GM10248 (cell line): ENCODE measurements at regions not wholly inside any gene's neighbourhood (a gene's known extent, or its start where the extent isn't known, plus 50 kb on each side); places are given as distances from the start of the nearest gene placed in this dataset.
A peak's percentile ranks its signal among the peaks of the same experiment; 100 is the strongest.

Experiments used
- CTCF ChIA-PET: fragments of 300-600 bp; sonication (Branson Sonifier 250); formaldehyde crosslinking; extraction: SDS; loops from one replicate; lab custom pipeline; 2021; ENCODE audit warnings: antibody characterized with exemption; lab: Yijun Ruan, JAX
- POLR2A ChIA-PET: fragments of 350-650 bp; sonication (Branson Sonifier 250); formaldehyde crosslinking; extraction: SDS; loops from one replicate; lab custom pipeline; 2020; ENCODE audit warnings: antibody characterized with exemption; lab: Yijun Ruan, JAX
- DNase-seq: peaks from one replicate; pipeline ENCODE4 v3.0.0; 2012; ENCODE audit errors: extremely low spot score
- TF ChIP-seq, protein P1 (sequence below): IDR thresholded peaks from 2 replicates; pipeline ENCODE4 v1.5.1; 2012; ENCODE audit warnings: mild to moderate bottlenecking, low read depth; ENCODE audit errors: extremely low read depth, missing control alignments, control extremely low read depth

DNA sequence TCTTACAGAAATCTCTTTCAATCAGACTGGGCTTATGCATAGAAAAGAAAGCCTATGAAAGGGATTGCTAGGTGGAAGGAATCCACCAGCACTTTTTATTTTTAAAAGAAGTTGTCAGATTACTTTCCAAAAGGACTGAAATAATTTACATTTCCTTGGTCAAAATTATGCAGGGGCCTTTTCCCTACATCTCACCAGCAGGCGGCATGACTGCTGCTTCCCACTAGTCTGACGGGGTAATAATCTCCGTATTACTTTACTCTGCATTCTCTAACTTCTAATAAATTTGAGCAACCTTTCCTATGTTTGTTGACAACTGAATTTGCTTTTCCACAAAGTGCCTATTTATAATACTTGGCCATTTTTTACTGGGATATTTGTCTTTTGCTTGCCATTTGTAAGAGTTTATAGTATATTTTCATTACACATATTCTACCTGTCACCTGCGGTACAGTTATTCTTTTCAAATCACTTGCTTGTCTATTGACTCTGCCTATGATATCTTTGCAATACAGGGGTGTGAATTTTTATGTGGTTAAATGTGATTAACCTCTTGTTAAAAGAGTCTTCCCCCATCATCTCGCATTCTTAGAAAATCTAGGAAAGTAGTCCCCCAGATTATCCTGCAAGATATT is 51.9 kb upstream of the USP47 start:
- no peak for DNase-seq
- TF ChIP-seq, protein P1, sequence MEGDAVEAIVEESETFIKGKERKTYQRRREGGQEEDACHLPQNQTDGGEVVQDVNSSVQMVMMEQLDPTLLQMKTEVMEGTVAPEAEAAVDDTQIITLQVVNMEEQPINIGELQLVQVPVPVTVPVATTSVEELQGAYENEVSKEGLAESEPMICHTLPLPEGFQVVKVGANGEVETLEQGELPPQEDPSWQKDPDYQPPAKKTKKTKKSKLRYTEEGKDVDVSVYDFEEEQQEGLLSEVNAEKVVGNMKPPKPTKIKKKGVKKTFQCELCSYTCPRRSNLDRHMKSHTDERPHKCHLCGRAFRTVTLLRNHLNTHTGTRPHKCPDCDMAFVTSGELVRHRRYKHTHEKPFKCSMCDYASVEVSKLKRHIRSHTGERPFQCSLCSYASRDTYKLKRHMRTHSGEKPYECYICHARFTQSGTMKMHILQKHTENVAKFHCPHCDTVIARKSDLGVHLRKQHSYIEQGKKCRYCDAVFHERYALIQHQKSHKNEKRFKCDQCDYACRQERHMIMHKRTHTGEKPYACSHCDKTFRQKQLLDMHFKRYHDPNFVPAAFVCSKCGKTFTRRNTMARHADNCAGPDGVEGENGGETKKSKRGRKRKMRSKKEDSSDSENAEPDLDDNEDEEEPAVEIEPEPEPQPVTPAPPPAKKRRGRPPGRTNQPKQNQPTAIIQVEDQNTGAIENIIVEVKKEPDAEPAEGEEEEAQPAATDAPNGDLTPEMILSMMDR, result peak; percentile 59
- ChIA-PET CTCF (no interaction called here), POLR2A (no interaction called here)

DNA sequence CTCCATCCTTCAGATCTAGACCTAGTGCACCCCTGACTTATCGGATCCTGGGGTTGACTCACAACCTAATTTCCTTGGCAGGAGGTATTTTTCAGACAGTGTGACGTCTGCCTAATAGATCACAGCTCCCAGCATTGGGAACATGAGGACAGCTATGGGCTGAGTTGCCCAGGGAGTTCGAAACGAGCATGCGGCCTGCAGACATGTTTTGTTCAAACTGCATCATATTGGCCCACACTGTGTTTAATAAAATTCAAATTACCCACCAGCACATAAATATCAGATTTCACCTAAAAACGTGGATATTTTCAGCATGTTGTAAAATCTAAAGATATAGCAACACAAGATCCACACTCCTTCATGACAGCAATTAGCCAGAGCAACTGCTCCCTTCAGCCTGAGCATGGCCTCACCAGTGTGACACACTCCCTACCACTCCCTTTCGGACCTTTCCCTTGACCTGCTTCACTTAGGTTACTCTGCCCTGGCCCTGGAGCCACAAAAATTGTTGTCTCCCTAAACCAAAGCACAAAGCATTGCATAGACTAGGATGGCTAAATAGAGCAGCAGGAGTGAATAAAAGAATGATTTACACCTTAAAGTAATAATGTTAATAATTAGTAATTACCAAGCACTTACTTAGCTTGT is 53.6 kb upstream of the USP47 start:
- TF ChIP-seq, protein P1, result no peak
- ChIA-PET CTCF (interaction anchor here (0.6 to 6.0 kb wide), 34 partner anchors 10 to 1017 kb away, joined by 3 to 102 read pairs (median 6); no protein-coding TSS in a partner anchor), POLR2A (interaction anchor here (0.8 kb wide), 1 partner anchor 78 kb away, joined by 3 read pairs; no protein-coding TSS in a partner anchor)
- no peak for DNase-seq

DNA sequence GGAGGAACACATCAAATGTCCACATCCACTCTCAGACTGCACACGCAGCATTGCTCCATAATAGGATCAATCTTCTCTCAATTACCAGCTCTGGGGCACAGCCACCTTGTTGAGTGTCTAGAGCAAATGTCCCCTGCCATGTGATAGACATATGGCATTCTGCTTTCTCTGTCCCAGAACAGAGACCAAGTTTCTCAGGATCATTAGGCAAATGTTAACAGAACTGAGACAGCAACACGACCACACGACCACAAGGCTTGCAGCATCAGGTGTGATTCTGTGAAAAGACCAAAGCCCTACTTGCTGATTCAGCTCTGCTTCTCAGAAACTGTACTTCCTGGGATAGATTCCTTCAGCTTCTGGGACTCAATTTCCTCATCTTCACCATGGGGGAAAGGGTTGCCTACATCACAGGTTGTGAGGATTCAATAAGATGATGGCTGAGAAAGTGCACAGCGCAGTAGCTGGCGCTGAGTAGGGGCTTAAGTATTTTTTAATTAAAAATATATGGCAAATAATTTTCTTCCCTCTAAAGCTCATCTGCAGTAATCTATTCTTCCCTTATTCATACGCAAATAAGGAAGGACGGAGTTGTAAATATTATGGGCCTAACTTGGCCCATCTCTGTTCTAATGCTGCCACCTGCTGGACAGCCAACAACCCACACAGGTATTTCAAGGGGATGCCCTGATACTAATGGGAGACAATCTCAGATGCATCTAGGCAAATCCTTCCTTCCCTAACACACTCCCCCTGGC is 54.3 kb upstream of the USP47 start:
- TF ChIP-seq, protein P1, result peak; percentile 70
- ChIA-PET CTCF (interaction anchor here (0.6 to 6.0 kb wide), 48 partner anchors 11 to 1017 kb away, joined by 3 to 102 read pairs (median 4); partner anchors contain the start of gene GALNT18), POLR2A (interaction anchor here (0.8 kb wide), 1 partner anchor 79 kb away, joined by 3 read pairs; no protein-coding TSS in a partner anchor)
- peak; percentile 59 for DNase-seq

DNA sequence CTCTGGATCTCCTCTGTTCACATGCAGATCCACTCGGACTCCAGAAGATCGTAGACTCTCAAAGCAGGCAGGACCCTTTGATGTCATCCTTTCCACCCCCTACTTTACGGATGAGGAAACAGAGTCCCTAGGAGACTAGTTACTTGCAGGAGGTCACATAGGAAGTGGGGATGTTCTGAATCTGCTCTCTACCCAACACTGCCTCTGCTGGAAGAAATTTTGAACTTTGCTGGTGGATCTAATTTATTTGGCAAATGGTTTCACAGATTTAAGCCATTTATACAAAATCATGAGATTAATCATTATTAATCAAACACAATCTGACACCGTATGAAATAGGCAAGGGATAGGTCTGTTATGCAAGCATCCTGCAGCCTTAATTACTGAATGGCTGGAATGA is 55.0 kb upstream of the USP47 start:
- DNase-seq, result no peak
- CTCF ChIA-PET, result interaction anchor here (0.6 to 6.0 kb wide), 34 partner anchors 10 to 1016 kb away, joined by 3 to 102 read pairs (median 5); partner anchors contain the start of gene GALNT18
- POLR2A ChIA-PET, result no interaction called here
- TF ChIP-seq, protein P1, result peak; percentile 20

DNA sequence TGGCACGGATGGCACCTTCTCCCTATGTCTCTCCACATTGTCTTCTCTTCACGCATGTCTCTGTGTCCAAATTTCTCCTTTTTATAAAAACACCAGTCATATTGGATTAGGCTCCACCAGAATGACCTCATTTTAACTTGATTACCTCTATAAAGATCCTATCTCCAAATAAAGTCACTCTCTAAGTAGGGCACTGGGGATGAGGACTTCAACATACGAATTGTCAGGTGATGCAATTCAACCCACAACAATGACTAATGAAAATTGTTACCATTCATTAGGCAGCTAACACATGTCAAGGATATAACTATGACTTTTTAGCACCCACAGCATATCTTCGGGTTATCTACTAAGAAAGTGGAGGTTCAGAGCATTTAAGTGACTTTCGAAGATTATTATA is 55.5 kb upstream of the USP47 start:
- no peak for DNase-seq
- POLR2A ChIA-PET, result no interaction called here
- TF ChIP-seq, protein P1, result no peak
- CTCF ChIA-PET, result interaction anchor here (1.3 to 6.0 kb wide), 3 partner anchors 63 to 758 kb away, joined by 4 to 102 read pairs (median 61); no protein-coding TSS in a partner anchor

DNA sequence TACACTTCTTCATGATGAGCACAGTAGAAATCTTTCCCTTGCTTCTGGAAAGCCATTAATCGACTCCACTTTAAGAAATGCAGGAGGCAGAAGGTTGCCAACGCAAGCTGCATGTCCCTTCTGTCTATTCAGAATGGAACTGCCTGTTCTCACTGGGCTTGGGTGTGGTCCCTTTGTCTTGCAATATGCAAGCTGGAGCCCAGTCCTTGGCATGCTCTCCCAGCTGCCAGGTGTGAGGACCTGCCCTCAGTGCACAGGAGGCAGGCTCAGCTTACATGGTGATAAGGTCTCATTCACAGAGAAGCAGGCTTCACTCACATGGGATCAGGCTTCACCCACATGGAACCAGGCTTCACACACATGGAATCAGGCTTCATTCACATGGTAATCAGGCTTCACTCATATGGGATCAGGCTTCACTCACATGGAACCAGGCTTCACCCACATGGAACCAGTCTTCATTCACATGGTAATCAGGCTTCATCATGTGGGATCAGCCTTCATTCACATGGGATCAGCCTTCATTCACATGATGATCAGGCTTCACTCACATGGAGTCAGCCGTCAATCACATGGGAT is 59.2 kb upstream of the USP47 start:
- POLR2A ChIA-PET, result no interaction called here
- CTCF ChIA-PET, result no interaction called here
- TF ChIP-seq, protein P1, result no peak
- DNase-seq, result no peak
